GM13976 (cell line): ENCODE measurements at regions not wholly inside any gene's neighbourhood (a gene's known extent, or its start where the extent isn't known, plus 50 kb on each side); places are given as distances from the start of the nearest gene placed in this dataset.

Experiments used
- DNase-seq: peaks from one replicate; pipeline ENCODE4 v3.0.0; 2012; ENCODE audit warnings: low spot score
- in situ Hi-C: fragments of 300-500 bp; cut with MboI; formaldehyde crosslinking; loops from one replicate; pipeline ENCODE4 v1.12.0; 2022; ENCODE audit warnings: low sequenced_read_pairs, mixed read lengths, inconsistent platforms; ENCODE audit not compliant: unreplicated experiment
- TF ChIP-seq, protein P1 (sequence below): IDR thresholded peaks from 2 replicates; pipeline ENCODE4 v1.5.1; 2012; ENCODE audit warnings: borderline replicate concordance, mild to moderate bottlenecking; ENCODE audit not compliant: insufficient read depth; ENCODE audit errors: extremely low read depth, missing control alignments, control extremely low read depth

GRCh38 chr2:228561816-228562215, 380.3 kb upstream of the SPHKAP start:
- TF ChIP-seq, protein P1, sequence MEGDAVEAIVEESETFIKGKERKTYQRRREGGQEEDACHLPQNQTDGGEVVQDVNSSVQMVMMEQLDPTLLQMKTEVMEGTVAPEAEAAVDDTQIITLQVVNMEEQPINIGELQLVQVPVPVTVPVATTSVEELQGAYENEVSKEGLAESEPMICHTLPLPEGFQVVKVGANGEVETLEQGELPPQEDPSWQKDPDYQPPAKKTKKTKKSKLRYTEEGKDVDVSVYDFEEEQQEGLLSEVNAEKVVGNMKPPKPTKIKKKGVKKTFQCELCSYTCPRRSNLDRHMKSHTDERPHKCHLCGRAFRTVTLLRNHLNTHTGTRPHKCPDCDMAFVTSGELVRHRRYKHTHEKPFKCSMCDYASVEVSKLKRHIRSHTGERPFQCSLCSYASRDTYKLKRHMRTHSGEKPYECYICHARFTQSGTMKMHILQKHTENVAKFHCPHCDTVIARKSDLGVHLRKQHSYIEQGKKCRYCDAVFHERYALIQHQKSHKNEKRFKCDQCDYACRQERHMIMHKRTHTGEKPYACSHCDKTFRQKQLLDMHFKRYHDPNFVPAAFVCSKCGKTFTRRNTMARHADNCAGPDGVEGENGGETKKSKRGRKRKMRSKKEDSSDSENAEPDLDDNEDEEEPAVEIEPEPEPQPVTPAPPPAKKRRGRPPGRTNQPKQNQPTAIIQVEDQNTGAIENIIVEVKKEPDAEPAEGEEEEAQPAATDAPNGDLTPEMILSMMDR = no peak
- in situ Hi-C loops = no loop called here
- no peak for DNase-seq

DNA sequence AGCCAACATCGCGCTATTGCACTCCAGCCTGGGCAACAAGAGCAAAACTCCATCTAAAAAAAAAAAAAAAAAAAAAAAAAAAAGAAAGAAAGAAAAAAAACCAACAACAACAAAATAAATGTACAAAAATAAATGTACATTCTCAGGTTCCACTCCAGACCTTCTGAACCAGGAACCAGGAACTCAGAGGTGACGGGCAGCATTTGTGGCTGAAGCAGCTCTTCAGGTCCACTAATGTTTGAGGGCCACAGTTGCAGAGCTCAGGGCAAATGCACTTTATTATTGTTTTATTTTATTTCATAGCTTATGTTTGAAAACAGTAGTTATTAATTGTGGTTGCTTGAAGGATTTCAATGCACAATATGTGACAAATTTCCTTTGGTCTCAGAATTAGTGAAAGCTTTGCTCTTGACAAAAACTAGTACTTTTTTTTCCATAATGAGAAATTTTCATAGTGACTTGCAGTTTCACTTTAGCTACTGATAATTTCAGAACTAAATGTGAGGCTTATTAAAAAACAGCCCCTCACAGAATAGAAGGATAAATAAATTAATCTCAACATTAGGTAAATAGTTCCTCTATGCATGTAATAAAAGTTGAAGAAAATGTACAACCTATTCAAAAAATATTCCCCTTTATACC, 378.4 kb upstream of the SPHKAP start:
- TF ChIP-seq, protein P1 = no peak
- no peak for DNase-seq
- in situ Hi-C loops = no loop called here

DNA sequence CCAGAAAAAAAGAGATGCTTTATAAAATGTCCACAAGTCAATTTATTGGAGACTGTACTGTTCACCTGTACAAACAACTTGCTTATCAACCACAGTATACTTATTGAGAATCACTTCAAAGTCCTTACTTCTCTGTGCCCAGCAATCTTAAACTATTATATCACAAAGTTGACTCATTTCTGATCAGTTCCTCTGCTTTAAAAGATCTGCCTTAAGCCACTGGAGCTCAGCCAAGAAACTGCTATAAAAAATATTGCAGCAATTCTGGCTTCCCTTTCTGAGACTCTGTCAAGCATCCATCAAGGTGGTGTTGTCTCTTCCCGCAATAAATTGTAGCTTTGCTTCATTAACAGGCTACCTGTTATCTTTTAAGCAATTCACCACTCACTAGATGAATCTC, 375.2 kb upstream of the SPHKAP start:
- TF ChIP-seq, protein P1 = no peak
- DNase-seq = no peak

GRCh38 chr2:228549441-228550007, 368.0 kb upstream of the SPHKAP start:
- in situ Hi-C loops = no loop called here
- no peak for DNase-seq
- TF ChIP-seq, protein P1 = no peak

More for the DNA sequence above, 375.2 kb upstream of the SPHKAP start:
- in situ Hi-C loops = no loop called here

GRCh38 chr2:228548230-228548629, 366.7 kb upstream of the SPHKAP start:
- in situ Hi-C loops = no loop called here
- DNase-seq = no peak
- TF ChIP-seq, protein P1 = no peak

DNA sequence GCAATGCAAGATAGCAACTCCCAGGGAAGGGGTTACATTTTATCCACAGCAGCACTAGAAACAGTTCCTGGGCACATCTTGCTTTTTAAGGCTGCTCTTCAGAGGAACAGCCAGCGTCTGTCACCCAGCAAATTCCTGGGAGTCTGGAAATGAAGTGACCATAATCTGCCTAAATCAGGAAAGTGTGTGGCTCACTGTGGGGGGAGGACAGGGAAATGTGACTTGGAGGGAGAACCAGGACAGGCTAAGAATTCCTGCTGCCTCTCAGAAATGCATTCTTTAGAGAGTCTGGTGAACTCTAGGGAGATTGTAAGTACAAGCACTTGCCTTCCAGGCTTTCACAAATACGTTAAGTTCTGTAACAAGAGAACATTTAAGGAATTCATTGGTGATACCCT, 364.3 kb upstream of the SPHKAP start:
- DNase-seq = no peak
- in situ Hi-C loops = no loop called here
- TF ChIP-seq, protein P1 = no peak

GRCh38 chr2:228545041-228545747, 363.7 kb upstream of the SPHKAP start:
- TF ChIP-seq, protein P1 = no peak
- in situ Hi-C loops = no loop called here
- DNase-seq = no peak
